D721Med (cell line): ENCODE measurements at regions not wholly inside any gene's neighbourhood (a gene's known extent, or its start where the extent isn't known, plus 50 kb on each side); places are given as distances from the start of the nearest gene placed in this dataset.

Source experiments
- DNase-seq: peaks from one replicate; pipeline ENCODE4 v3.0.0; 2011; ENCODE audit warnings: low spot score; ENCODE audit not compliant: insufficient read length
- FAIRE-seq: peaks from 2 replicates; lab custom pipeline; 2011; peaks lifted over from hg19 to GRCh38; lab: Jason Lieb, UNC
- TF ChIP-seq, protein P1 (sequence below): IDR thresholded peaks from 2 replicates; pipeline ENCODE4 v1.5.1; 2012; ENCODE audit warnings: mild to moderate bottlenecking, control low read depth; ENCODE audit not compliant: insufficient read depth; ENCODE audit errors: missing control alignments

GRCh38 chr9:95822583-95823431 is 52.7 kb upstream of the ERCC6L2 start:
- FAIRE-seq: no peak
- TF ChIP-seq, protein P1, sequence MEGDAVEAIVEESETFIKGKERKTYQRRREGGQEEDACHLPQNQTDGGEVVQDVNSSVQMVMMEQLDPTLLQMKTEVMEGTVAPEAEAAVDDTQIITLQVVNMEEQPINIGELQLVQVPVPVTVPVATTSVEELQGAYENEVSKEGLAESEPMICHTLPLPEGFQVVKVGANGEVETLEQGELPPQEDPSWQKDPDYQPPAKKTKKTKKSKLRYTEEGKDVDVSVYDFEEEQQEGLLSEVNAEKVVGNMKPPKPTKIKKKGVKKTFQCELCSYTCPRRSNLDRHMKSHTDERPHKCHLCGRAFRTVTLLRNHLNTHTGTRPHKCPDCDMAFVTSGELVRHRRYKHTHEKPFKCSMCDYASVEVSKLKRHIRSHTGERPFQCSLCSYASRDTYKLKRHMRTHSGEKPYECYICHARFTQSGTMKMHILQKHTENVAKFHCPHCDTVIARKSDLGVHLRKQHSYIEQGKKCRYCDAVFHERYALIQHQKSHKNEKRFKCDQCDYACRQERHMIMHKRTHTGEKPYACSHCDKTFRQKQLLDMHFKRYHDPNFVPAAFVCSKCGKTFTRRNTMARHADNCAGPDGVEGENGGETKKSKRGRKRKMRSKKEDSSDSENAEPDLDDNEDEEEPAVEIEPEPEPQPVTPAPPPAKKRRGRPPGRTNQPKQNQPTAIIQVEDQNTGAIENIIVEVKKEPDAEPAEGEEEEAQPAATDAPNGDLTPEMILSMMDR: no peak
- no peak for DNase-seq

GRCh38 chr9:95822015-95822414 is 53.5 kb upstream of the ERCC6L2 start:
- TF ChIP-seq, protein P1: no peak
- no peak for FAIRE-seq
- DNase-seq: no peak

GRCh38 chr9:95820074-95820473 is 55.4 kb upstream of the ERCC6L2 start:
- TF ChIP-seq, protein P1: no peak
- no peak for DNase-seq
- FAIRE-seq: no peak

DNA sequence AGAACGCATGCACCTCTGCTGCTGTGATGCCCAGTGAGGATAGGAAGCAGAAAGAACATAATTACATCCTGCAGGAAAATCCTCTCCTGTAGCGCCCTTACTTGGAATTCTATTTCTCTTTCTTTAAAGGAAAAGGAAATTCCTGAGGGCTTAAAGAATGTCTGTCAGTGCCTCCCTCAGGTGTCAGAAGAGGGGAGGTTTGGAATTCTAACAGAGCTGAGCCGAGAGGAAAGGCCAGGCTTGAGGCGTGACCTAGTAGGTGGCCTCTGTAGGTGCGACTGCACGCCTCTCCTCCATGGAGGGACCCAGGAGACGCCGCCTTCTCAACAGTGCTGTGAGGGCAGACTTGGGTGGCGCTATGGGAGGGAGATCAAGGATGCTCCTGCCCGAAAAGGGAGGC is 55.9 kb upstream of the ERCC6L2 start:
- no peak for FAIRE-seq
- TF ChIP-seq, protein P1: no peak
- DNase-seq: no peak

GRCh38 chr9:95817205-95817604 is 58.3 kb upstream of the ERCC6L2 start:
- TF ChIP-seq, protein P1: no peak
- DNase-seq (no peak), FAIRE-seq (no peak)

DNA sequence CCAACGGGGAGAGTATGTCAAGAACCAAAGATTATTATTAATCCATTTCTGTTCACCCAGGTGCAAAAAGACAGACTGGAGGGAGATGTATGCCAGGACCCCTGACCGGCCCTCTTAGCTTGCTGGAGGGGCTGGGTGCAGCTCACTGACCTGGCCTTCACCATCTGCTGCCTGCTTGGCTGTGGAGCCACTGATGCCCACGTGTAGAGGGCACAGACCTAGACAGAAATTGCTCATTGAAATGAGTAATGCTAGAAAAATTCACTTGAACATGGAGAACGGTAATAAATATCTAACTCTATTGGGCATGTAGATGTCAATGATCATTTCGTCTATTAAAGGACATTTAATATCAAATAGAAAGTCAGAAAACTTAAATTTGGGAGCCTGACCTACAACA is 58.8 kb upstream of the ERCC6L2 start:
- TF ChIP-seq, protein P1: no peak
- DNase-seq: no peak
- no peak for FAIRE-seq

DNA sequence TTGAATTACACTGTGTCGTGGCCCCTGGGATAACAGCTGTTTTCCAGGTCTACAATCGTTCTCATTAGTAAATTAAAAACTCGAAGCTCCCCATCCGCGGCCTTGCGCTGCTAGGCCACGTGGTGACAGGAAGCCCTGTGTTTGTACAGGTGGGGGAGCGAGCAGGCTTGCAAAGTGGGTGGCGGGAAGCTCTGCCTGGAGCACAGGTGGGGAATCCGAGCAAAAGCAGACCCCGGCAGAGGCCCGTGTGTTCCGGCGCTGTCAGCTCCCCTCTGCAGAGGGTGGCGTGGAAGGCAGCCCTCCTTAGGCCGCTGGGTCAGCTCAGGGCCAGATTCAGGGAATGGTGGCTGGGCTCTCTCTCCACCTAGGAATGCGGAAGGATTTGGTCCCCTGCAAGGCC is 59.5 kb upstream of the ERCC6L2 start:
- DNase-seq (no peak), FAIRE-seq (no peak)
- TF ChIP-seq, protein P1: no peak
